HCT116 (cell line): ENCODE measurements at regions not wholly inside any gene's neighbourhood (a gene's known extent, or its start where the extent isn't known, plus 50 kb on each side); places are given as distances from the start of the nearest gene placed in this dataset.

ENCODE experiments used
- ATAC-seq: fragments of 200-7000 bp; cut with Tn5 transposase; 2 replicates; pipeline ENCODE4 v1.9.1; 2020; ENCODE audit warnings: mild to moderate bottlenecking, moderate library complexity
- BruUV-seq: library from RNA; stranded (reverse); fragments of 400-500 nt; replicated peaks from 2 replicates; lab custom pipeline; 2021; lab: Mats Ljungman, UMichigan
- CTCF ChIA-PET: fragments of 300-600 bp; sonication (Branson Sonifier 250); formaldehyde crosslinking; loops from one replicate; lab custom pipeline; 2021; ENCODE audit warnings: antibody characterized with exemption; lab: Charles Lee
- POLR2A ChIA-PET: fragments of 300-600, 350-600 bp; sonication (Branson Sonifier 250); formaldehyde crosslinking; loops from one replicate; lab custom pipeline; 2021; ENCODE audit warnings: antibody characterized with exemption; lab: Charles Lee
- RAD21 ChIA-PET, 2 experiments: fragments of 300-600 bp; sonication (Branson Sonifier 250); formaldehyde crosslinking; loops; one replicate each; lab custom pipeline; 2023; ENCODE audit warnings: low total read pairs in 2 of 2; ENCODE audit not compliant: uncharacterized antibody in 2 of 2, unreplicated experiment in 2 of 2, low non-redundant PET in 1 of 2; lab: Charles Lee
- DNase-seq: peaks from one replicate; pipeline ENCODE4 v3.0.0-alpha.2; 2010; ENCODE audit warnings: low read depth, low spot score
- H2AFZ ChIP-seq: fragments of 200-600 bp; shearing (Covaris generic), sonication (generic); 2 replicates; pipeline ENCODE4 v1.6.1; 2017; ENCODE audit warnings: low read depth, mixed run types, mixed read lengths, antibody characterized with exemption, low read length; ENCODE audit not compliant: poor library complexity, severe bottlenecking
- H3K27ac ChIP-seq: 2 replicates; pipeline ENCODE4 v1.5.1; 2012; ENCODE audit warnings: low read depth, low read length
- H3K27me3 ChIP-seq: fragments of 200-600 bp; sonication (generic); 2 replicates; pipeline ENCODE4 v1.6.1; 2016; ENCODE audit warnings: mixed run types, low read length, mixed read lengths; ENCODE audit not compliant: insufficient read depth
- H3K36me3 ChIP-seq, 2 experiments: fragments of 200-500 bp in 1 of 2; fragments of 200-600 bp in 1 of 2; sonication (Bioruptor generic) in 1 of 2; sonication (generic) in 1 of 2; 2 replicates each; pipeline versions ENCODE4 v1.5.1 to v1.6.1; 2014 to 2016; ENCODE audit warnings: low read length in 2 of 2, inconsistent platforms in 1 of 2, mixed read lengths in 1 of 2, mixed run types in 1 of 2; ENCODE audit not compliant: insufficient read depth in 2 of 2, control insufficient read depth in 1 of 2
- H3K4me1 ChIP-seq, 2 experiments: fragments of 200-600 bp in 1 of 2; sonication (generic) in 1 of 2; 2 replicates each; pipeline versions ENCODE4 v1.5.1 to v1.6.1; 2012 to 2017; ENCODE audit warnings: low read length in 2 of 2, inconsistent platforms in 1 of 2, mild to moderate bottlenecking in 1 of 2, mixed read lengths in 1 of 2, mixed run types in 1 of 2, moderate library complexity in 1 of 2; ENCODE audit not compliant: insufficient read depth in 2 of 2, control insufficient read depth in 1 of 2
- H3K4me2 ChIP-seq: fragments of 200-600 bp; sonication (generic); 2 replicates; pipeline ENCODE4 v1.6.1; 2017; ENCODE audit warnings: mixed run types, low read length, mixed read lengths
- H3K4me3 ChIP-seq, 2 experiments: fragments of 200-600 bp in 1 of 2; sonication (generic) in 1 of 2; replicated peaks in 1 of 2; 2 replicates each; pipeline ENCODE4 v1.5.1; 2011 to 2016; ENCODE audit warnings: low read length in 2 of 2, control low read depth in 1 of 2, low read depth in 1 of 2, mild to moderate bottlenecking in 1 of 2, mixed read lengths in 1 of 2, mixed run types in 1 of 2
- H3K79me2 ChIP-seq: fragments of 200-600 bp; sonication (generic); 2 replicates; pipeline ENCODE4 v1.6.1; 2017; ENCODE audit warnings: mild to moderate bottlenecking, mixed run types, low read length, moderate library complexity, mixed read lengths; ENCODE audit not compliant: insufficient read depth
- H3K9ac ChIP-seq: fragments of 200-600 bp; sonication (generic); 2 replicates; pipeline ENCODE4 v1.6.1; 2016; ENCODE audit warnings: low read length, mixed read lengths
- H3K9me2 ChIP-seq: fragments of 200-600 bp; sonication (generic), shearing (Covaris generic); 2 replicates; pipeline ENCODE4 v1.6.1; 2017; ENCODE audit warnings: mixed run types, mild to moderate bottlenecking, moderate library complexity; ENCODE audit not compliant: insufficient read depth
- H3K9me3 ChIP-seq, 2 experiments: fragments of 200-500 bp in 1 of 2; fragments of 200-600 bp in 1 of 2; sonication (Bioruptor generic) in 1 of 2; sonication (generic) in 1 of 2; 2 replicates each; pipeline ENCODE4 v1.6.1; 2014 to 2017; ENCODE audit warnings: low read length in 2 of 2, mixed read lengths in 2 of 2, inconsistent platforms in 1 of 2, low read depth in 1 of 2, mild to moderate bottlenecking in 1 of 2, mixed run types in 1 of 2, moderate library complexity in 1 of 2; ENCODE audit not compliant: control insufficient read depth in 1 of 2, insufficient read depth in 1 of 2
- H4K20me1 ChIP-seq: fragments of 200-600 bp; sonication (generic), shearing (Covaris generic); 2 replicates; pipeline ENCODE4 v1.6.1; 2017; ENCODE audit warnings: mixed run types, mild to moderate bottlenecking, moderate library complexity; ENCODE audit not compliant: insufficient read depth
- CEBPB ChIP-seq: IDR thresholded peaks from 2 replicates; pipeline ENCODE4 v1.6.1; 2012; ENCODE audit warnings: low read depth
- EGR1 ChIP-seq: IDR thresholded peaks from 2 replicates; pipeline ENCODE4 v1.6.1; 2012; ENCODE audit warnings: low read depth
- ELF1 ChIP-seq: IDR thresholded peaks from 2 replicates; pipeline ENCODE4 v1.6.1; 2012; ENCODE audit warnings: low read depth, borderline replicate concordance
- EZH2 ChIP-seq: fragments of 200-600 bp; sonication (generic); IDR thresholded peaks from 2 replicates; pipeline ENCODE4 v1.6.1; 2017; ENCODE audit warnings: antibody characterized with exemption, mixed run types
- FOSL1 ChIP-seq: IDR thresholded peaks from 2 replicates; pipeline ENCODE4 v1.6.1; 2012; ENCODE audit warnings: low read depth
- MAX ChIP-seq: IDR thresholded peaks from 2 replicates; pipeline ENCODE4 v1.6.1; 2012
- POLR2A ChIP-seq: IDR thresholded peaks from 2 replicates; pipeline ENCODE4 v1.7.0; 2011; ENCODE audit warnings: borderline replicate concordance; ENCODE audit not compliant: insufficient read depth, insufficient read length; ENCODE audit errors: extremely low read depth
- POLR2AphosphoS5 ChIP-seq: IDR thresholded peaks from 2 replicates; pipeline ENCODE4 v1.6.1; 2011; ENCODE audit warnings: mild to moderate bottlenecking, low read depth, low read length, moderate library complexity
- RAD21 ChIP-seq: IDR thresholded peaks from 2 replicates; pipeline ENCODE4 v1.6.1; 2012; ENCODE audit warnings: low read depth, mild to moderate bottlenecking
- REST ChIP-seq: IDR thresholded peaks from 2 replicates; pipeline ENCODE4 v1.6.1; 2012; ENCODE audit warnings: low read depth
- SIN3A ChIP-seq: IDR thresholded peaks from 2 replicates; pipeline ENCODE4 v1.6.1; 2012; ENCODE audit warnings: low read depth
- SP1 ChIP-seq: IDR thresholded peaks from 2 replicates; pipeline ENCODE4 v1.6.1; 2012; ENCODE audit warnings: low read depth
- TCF7L2 ChIP-seq: IDR thresholded peaks from 2 replicates; pipeline ENCODE4 v1.7.0; 2011; ENCODE audit warnings: borderline replicate concordance, inconsistent platforms; ENCODE audit not compliant: insufficient read depth, insufficient read length; ENCODE audit errors: extremely low read depth
- YY1 ChIP-seq: IDR thresholded peaks from 2 replicates; pipeline ENCODE4 v1.6.1; 2011; ENCODE audit warnings: low read length, low read depth, moderate library complexity, mild to moderate bottlenecking; ENCODE audit not compliant: insufficient replicate concordance; ENCODE audit errors: extremely low read depth
- ZFX ChIP-seq: fragments of 450-650 bp; IDR thresholded peaks from 2 replicates; pipeline ENCODE4 v1.6.1; 2017
- ZNF274 ChIP-seq: fragments of 200-500 bp; sonication (Bioruptor generic); IDR thresholded peaks from 2 replicates; pipeline ENCODE4 v1.6.1; 2014; ENCODE audit warnings: mild to moderate bottlenecking, low read depth, low read length, inconsistent platforms
- intact Hi-C: fragments of 100-400 bp; cut with micrococcal nuclease; formaldehyde crosslinking; loops from 2 replicates; pipeline ENCODE4 v1.10.0; 2022
- TF ChIP-seq, protein P1 (sequence below): IDR thresholded peaks from 2 replicates; pipeline ENCODE4 v1.6.1; 2011; ENCODE audit warnings: mild to moderate bottlenecking, low read length, moderate library complexity; ENCODE audit not compliant: insufficient replicate concordance; ENCODE audit errors: extremely low read depth
- TF ChIP-seq, protein P2 (sequence below): IDR thresholded peaks from 2 replicates; pipeline ENCODE4 v1.6.1; 2012
- TF ChIP-seq, protein P3 (sequence below), 3 experiments: fragments of 200-600 bp in 1 of 3; sonication (generic) in 1 of 3; IDR thresholded peaks in 2 of 3; conservative IDR thresholded peaks in 1 of 3; 2 replicates each; pipeline ENCODE4 v1.5.1; 2012 to 2017; ENCODE audit warnings: low read depth in 2 of 3, low read length in 2 of 3, antibody characterized with exemption in 1 of 3, borderline replicate concordance in 1 of 3, control low read depth in 1 of 3, mild to moderate bottlenecking in 1 of 3, mixed read lengths in 1 of 3, mixed run types in 1 of 3, moderate library complexity in 1 of 3; ENCODE audit not compliant: insufficient read depth in 1 of 3

DNA sequence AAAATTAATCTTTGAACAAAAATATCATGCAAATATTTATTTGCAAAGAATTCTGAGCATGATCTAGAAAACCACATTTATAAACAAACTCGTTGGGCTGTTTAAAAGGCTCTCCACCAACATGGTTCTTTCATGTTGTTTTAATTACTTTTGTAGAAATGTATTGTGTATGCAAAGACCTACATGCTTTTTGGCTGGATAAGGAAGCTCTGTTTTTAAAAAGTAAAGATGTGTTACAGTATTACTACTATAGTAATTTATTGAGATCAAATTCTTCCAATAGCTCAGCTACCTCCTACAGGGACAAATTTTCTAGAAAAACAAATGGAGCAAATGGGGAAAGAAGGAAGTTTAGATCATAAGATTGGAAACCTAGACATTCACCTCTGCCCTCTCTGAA, 177.5 kb upstream of the TTC29 start:
- no peaks in the 10 kb centered on the region for H3K36me3 ChIP-seq
- ChIA-PET RAD21 (no interaction called here), POLR2A (no interaction called here), CTCF (no interaction called here)
- no peaks in the 10 kb centered on the region for H4K20me1 ChIP-seq
- H3K27ac ChIP-seq: no peak overlapping the region
- H3K9me2 ChIP-seq: no peaks in the 10 kb centered on the region
- H3K27me3 ChIP-seq: no peaks in the 10 kb centered on the region
- H3K4me1 ChIP-seq: no peaks in the 10 kb centered on the region
- intact Hi-C loops: no loop called here
- no peak overlapping the region for H3K4me3 ChIP-seq
- no peaks in the 10 kb centered on the region for H3K9me3 ChIP-seq
- TF ChIP-seq EGR1 (no peak), ELF1 (no peak), REST (no peak), POLR2A (no peak), TCF7L2 (no peak), ZFX (no peak), CEBPB (no peak), MAX (no peak), POLR2AphosphoS5 (no peak), SIN3A (no peak), RAD21 (no peak), EZH2 (no peak), FOSL1 (no peak), SP1 (no peak), YY1 (no peak), ZNF274 (no peak)
- TF ChIP-seq, protein P1, sequence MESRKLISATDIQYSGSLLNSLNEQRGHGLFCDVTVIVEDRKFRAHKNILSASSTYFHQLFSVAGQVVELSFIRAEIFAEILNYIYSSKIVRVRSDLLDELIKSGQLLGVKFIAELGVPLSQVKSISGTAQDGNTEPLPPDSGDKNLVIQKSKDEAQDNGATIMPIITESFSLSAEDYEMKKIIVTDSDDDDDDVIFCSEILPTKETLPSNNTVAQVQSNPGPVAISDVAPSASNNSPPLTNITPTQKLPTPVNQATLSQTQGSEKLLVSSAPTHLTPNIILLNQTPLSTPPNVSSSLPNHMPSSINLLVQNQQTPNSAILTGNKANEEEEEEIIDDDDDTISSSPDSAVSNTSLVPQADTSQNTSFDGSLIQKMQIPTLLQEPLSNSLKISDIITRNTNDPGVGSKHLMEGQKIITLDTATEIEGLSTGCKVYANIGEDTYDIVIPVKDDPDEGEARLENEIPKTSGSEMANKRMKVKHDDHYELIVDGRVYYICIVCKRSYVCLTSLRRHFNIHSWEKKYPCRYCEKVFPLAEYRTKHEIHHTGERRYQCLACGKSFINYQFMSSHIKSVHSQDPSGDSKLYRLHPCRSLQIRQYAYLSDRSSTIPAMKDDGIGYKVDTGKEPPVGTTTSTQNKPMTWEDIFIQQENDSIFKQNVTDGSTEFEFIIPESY: no peak
- TF ChIP-seq, protein P2, sequence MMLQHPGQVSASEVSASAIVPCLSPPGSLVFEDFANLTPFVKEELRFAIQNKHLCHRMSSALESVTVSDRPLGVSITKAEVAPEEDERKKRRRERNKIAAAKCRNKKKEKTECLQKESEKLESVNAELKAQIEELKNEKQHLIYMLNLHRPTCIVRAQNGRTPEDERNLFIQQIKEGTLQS: no peak
- TF ChIP-seq, protein P3, sequence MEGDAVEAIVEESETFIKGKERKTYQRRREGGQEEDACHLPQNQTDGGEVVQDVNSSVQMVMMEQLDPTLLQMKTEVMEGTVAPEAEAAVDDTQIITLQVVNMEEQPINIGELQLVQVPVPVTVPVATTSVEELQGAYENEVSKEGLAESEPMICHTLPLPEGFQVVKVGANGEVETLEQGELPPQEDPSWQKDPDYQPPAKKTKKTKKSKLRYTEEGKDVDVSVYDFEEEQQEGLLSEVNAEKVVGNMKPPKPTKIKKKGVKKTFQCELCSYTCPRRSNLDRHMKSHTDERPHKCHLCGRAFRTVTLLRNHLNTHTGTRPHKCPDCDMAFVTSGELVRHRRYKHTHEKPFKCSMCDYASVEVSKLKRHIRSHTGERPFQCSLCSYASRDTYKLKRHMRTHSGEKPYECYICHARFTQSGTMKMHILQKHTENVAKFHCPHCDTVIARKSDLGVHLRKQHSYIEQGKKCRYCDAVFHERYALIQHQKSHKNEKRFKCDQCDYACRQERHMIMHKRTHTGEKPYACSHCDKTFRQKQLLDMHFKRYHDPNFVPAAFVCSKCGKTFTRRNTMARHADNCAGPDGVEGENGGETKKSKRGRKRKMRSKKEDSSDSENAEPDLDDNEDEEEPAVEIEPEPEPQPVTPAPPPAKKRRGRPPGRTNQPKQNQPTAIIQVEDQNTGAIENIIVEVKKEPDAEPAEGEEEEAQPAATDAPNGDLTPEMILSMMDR (IDR thresholded peaks at IDR 0.05 in 2 of 3, conservative IDR thresholded peaks at IDR 0.05 in 1 of 3; ENCODE audit: borderline replicate concordance in 1 of 3, insufficient read depth in 1 of 3, low read depth in 2 of 3, low read length in 2 of 3): no peak
- BruUV-seq: no TSS peak
- no peak overlapping the region for H2AFZ ChIP-seq
- H3K4me2 ChIP-seq: no peak overlapping the region
- DNase-seq: no peak
- ATAC-seq: no peak
- H3K9ac ChIP-seq: no peak overlapping the region
- no peaks in the 10 kb centered on the region for H3K79me2 ChIP-seq
